Occipital lobe (tissue), 1 donor: ENCODE measurements at regions not wholly inside any gene's neighbourhood (a gene's known extent, or its start where the extent isn't known, plus 50 kb on each side); places are given as distances from the start of the nearest gene placed in this dataset.

Experiments used
- DNase-seq: peaks from one replicate; lab custom pipeline; 2025; lab: John Stamatoyannopoulos, UW

DNA sequence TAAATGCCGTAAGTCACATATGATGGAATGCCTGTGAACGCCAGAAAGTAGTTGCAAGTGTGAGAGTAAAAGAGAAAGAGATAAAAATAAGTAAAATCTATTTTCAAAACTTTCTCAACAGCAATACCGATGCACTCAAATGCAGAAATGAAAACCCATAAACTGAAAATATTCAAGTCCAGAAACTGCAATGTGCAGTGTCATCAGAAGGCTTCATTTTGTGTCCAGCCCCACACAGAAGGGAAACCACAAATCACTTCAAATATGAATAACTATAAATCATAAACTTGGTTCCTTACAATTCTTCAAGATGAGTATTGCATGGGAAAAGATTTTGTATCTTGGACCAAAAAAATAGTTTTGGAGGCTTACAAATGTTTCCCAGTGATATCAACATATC, 375.2 kb upstream of the ANO5 start:
- no peak for DNase-seq

GRCh38 chr11:21820176-21820575, 372.7 kb upstream of the ANO5 start:
- no peak for DNase-seq

DNA sequence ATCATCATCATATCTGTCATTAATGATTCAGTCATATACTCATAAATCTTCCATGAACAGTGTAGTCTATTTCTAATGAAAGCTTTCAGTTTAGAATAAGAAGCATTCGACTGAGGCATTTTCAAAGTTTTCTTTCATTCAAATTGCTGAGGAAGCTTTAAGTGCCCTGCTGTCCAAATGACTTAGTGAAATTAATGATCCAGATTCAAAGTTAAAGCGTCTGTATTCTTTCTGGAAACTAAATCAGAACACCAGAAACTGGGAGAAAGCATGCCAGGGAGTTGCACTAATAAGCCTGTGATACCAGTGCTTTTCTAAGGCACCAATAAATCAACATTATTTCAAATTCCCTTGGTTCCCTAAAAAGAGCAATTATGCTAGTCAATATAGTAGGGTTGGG, 367.8 kb upstream of the ANO5 start:
- DNase-seq: no peak

- DNase-seq: no peak
Measured at GRCh38 chr11:21838427-21838826, 354.5 kb upstream of the ANO5 start.

DNA sequence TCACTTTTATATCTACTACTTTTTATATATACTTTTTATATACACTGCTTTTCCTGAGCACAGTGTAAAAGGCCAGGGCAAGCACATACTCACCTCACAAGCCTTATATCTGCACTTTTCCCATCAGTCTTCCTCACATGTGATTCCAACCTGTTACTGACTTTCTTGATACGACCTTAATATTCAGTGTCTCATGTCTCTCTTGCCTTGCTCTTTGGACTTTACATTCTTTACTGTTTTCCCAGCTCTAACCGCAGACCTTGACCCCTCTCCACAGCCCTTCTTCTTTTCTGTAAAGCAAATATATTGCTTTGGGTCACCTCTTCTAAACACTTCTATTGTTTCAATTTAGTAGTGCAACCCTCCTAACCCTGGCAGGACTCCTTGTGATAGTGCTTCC, 353.1 kb upstream of the ANO5 start:
- no peak for DNase-seq

GRCh38 chr11:21861314-21861713, 331.6 kb upstream of the ANO5 start:
- DNase-seq: no peak

GRCh38 chr11:21865541-21865940, 327.3 kb upstream of the ANO5 start:
- no peak for DNase-seq

DNA sequence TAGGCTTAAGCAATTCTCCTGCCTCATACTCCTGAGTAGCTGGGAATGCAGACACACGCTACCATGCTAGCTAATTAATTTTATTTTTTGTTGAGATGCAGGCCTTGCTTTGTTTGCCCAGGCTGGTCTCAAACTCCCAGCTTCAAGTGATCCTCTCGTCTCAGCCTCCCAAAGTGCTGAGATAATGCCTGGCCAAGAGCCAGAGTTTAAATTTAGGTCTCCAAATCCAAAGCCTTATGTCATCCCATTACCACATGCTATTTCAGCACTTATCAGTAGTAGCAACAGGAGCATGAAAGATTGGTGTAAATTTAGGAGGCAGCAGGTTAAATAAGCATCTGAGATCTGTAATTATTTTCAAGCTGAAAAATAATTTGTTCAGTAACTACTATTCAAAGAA, 326.1 kb upstream of the ANO5 start:
- DNase-seq: no peak

- no peak for DNase-seq
Measured at GRCh38 chr11:21877151-21877550, 315.7 kb upstream of the ANO5 start.

DNA sequence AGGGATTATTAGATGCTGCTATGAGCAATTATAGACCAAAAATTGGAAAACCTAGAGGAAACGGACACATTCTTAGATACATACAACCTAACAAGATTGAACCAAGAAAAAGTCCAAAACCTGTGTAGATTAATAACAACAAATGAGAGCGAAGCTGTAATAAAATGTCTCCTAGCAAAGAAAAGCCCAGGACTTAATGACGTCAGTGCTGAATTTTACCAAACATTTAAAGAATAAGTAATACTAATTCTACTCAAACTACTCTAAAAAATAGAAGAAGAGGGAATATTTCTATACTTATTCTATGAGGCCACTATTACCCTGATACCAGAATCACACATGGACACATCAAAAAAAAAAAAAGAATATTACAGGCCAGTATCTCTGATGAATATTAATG, 309.5 kb upstream of the ANO5 start:
- DNase-seq: no peak

DNA sequence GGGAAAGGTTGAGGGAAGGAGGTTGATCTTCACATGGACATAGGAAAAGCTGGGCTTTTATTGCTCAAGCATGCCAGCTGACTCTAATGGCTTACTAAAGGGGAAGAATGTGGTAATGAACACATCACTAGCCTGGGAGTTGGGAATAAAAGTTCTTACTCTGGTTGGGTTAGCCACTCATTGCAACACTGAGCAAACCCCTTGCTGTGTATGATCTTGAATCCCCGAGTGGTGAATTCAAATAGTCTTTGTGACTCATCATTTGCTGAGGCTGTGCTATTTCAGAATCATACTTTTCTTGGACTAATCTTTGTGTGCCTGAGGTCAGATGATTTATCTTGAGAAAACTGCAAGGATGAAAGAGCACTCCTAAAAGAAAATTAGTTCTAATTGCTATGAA, 304.1 kb upstream of the ANO5 start:
- no peak for DNase-seq

GRCh38 chr11:21892736-21893564, 299.9 kb upstream of the ANO5 start:
- DNase-seq: no peak

DNA sequence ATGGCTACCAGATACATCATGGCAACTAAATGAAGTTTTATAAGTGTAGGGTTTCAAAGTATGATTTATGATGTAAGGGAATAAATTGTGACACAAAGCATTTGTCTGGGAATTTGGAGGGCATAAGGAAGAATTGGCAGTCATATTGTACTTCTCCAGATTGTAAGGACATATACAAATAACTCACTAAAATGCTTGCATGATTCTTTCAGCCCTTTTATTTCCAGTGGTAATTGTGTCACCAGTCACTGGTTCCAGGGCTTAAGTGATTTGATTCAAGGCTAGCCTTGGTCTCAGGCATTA, 299.4 kb upstream of the ANO5 start:
- DNase-seq: no peak

DNA sequence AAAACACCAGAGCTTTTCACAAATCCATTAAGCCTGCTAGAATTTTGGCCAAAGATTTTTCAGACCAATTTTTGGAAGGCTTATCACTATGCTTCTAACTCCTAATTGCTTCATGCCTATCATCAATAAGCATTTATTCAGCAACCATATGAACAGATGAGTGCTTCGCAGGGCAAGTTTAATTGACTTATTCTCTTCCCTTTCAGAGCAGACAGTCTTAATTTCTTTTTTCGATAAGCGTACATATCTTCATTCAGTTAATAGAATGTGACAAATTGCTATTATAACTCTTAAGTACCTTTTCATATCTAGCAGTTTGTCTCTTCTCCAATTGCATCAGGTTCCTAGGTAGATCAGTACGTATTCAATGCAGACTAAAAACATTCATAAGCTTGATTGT, 298.4 kb upstream of the ANO5 start:
- DNase-seq: no peak

- no peak for DNase-seq
Measured at GRCh38 chr11:21895686-21896085, 297.2 kb upstream of the ANO5 start.

DNA sequence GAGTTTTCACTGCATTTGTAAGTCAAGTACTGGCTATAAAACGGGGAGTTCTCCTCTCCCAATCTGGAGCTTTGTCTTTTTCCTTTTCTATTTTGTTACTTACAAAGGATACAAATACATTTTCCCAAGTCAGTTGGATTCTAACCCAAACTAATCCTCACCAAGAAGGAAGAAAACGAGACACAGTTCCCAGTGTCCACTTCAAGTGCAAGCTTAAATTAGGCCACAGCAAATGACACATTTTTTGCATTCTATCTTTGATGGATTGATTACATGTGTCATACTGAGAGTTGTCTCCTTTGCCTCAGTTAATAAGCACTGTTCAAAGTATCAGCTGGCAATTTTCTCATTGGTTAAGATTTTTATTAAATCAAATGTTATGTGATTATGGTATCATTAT, 296.7 kb upstream of the ANO5 start:
- DNase-seq: no peak

DNA sequence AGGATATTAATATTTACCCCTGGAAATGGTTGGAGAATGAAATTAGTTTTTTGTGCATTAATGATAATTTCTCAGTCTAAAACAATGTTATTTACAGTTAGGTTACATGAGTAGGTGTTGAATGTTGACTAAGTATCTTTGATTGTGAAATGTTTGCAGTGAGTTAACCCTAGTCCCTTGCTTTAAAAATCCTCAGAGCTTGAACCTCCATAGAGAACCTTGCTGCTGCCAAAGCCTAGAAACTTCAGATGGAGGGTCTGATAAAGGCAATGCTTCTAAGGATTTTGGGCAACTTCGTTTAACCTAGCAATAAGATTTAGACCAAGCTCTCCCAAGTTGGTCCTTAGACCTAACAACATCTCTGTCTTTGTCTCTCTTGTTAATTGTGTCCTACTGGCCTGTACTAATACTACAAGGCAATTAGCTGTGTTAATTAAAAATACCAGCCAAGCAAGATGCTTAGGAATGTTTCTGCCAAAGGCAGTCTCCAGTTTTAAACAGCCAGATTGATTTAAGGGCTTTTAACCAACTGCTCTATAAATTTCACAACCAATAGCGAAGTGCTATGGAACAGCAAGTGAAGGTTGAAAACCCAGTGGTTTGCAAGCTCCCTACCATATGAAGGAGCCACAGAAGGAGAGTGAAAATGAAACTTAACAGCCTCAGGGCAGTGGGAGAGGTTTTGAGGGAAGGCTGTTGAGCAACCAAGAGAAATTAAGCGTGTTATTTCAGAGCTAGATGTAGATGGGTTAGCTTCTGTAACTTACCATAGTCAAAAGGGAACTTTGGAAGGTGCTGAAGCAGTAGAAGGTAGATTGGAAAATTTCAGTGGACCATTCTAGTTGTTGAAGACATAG, 295.9 kb upstream of the ANO5 start:
- DNase-seq: no peak

DNA sequence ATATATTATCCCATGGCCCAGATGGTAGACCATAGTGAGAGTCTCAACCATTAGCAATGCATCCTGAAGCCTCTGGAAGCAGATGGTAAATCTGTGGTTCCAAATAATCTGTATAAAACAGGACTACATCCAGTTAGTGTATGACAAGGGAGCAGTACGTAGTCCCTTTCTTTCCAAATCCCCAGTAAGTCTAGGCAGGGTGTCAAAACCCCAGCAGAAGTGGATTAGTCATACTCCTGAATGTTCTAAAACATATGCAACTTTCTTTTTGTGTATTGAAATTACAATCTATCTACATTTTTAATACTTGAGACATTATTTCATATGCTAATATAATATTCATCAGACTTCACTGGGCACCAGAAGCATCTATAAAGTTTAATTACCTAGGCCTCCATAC, 295.1 kb upstream of the ANO5 start:
- DNase-seq: no peak

GRCh38 chr11:21908211-21908610, 284.7 kb upstream of the ANO5 start:
- no peak for DNase-seq

- no peak for DNase-seq
Measured at GRCh38 chr11:21909145-21909544, 283.7 kb upstream of the ANO5 start.

GRCh38 chr11:21911061-21911460, 281.8 kb upstream of the ANO5 start:
- no peak for DNase-seq

DNA sequence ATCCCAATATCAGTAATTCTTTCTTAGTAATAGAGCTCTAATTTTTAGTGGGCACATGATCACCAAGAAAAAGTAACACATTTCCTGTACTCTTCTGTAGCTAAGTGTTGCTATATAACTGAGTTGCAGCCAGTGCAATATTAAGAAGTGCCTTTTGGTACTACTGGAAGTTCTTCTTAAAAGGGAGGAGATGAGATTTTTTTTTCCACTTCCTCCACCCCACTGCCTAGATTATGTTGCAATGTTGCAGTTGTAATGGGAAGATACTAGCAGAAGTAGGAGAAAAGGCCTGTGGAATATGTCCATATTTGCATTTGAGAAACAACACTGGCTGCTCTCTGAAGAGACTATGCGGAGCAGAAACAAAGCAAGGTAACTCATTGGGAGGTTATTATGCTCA, 280.6 kb upstream of the ANO5 start:
- no peak for DNase-seq

- DNase-seq: no peak
Measured at GRCh38 chr11:21921151-21921550, 271.7 kb upstream of the ANO5 start.
